ENCODE measurements at regions not wholly inside any gene's neighbourhood (a gene's known extent, or its start where the extent isn't known, plus 50 kb on each side); places are given as distances from the start of the nearest gene placed in this dataset.
A peak's percentile ranks its signal among the peaks of the same experiment; 100 is the strongest.
"Not testable (repeated sequence)": the region's sequence is repeated elsewhere in the genome, so short reads cannot be mapped to it uniquely, and the experiment has no call there.

DNA sequence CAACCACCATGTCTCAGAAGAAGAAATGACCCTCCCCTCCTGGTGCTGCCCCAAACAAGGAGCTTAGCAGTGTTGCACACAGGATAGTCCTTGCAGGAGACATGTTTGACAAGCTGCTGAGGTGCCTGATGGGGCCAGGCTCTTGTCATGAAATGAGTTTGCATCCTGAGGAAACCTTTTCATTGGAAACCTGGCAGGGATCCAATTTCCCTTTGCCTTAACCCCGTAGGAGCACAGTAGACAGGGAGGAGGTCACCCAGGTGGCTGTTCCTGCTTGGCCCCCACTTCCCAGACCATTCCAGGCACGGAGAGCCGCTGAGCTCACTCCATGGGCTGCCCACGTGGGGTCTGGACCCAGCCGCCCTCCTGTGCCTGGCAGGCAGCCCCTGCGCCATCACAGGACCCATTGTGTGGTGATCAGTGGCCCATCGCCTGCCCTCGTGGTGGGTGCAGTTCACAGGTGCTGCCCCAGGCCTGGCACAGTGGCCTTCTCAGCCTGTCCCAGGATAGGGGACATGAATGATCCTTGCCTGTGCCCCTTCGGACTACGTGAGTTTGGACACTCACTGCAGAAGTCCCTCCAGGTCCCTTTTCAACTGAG lies 247.4 kb downstream of the CCDC74A start:
- H3K79me2 ChIP-seq (ENCODE audit: low read length); H3K9me2 ChIP-seq (replicated peaks; ENCODE audit: insufficient read depth, low read length); H3K4me2 ChIP-seq (ENCODE audit: low read depth, low read length); H2AFZ ChIP-seq (ENCODE audit: low read length); H3K9ac ChIP-seq (ENCODE audit: low read length); H3K4me1 ChIP-seq (ENCODE audit: low read length); H3F3A ChIP-seq (ENCODE audit: insufficient read depth, low read length); H4K20me1 ChIP-seq (ENCODE audit: insufficient read depth, low read length); H3K27ac ChIP-seq (ENCODE audit: low read length); H3K9me3 ChIP-seq (replicated peaks; ENCODE audit: insufficient read depth, low read length); H3K27me3 ChIP-seq (replicated peaks; ENCODE audit: insufficient read depth, low read length); H3K36me3 ChIP-seq (replicated peaks; ENCODE audit: insufficient read depth, low read length); H3K4me3 ChIP-seq (ENCODE audit: low read length); DNase-seq: not testable (repeated sequence)

DNA sequence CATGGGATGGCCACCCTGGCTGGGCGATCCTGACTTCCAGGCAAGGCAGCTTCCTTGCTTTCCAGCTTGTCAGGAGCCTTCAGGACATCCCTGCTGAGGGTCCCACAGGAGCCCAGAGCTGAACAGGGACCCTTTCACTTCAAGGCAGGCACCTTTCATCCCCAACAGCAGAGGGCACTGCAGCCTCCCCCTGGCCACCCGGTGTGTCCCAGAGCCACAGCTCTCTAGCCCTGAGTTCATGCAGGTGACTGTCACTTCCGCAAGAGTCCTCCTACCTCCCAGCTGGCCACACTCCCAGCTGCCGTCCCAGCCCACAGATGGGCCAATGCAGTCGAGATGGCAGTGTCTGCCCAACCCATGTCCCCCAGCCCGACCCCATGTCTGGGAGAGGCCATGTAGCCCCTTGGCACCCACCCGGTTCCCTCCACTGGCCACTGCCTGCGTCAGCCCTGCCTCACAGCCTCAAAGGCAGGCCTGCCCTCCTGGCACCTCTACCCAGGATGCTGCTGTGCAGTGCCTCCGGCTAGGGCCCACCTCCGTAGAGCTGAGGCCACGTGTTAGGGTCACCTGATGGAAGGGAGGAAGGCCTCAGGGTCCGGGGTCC lies 248.3 kb downstream of the CCDC74A start:
- H3K79me2 ChIP-seq (ENCODE audit: low read length); H3K4me3 ChIP-seq (ENCODE audit: low read length); H4K20me1 ChIP-seq (ENCODE audit: insufficient read depth, low read length); H3K9me2 ChIP-seq (replicated peaks; ENCODE audit: insufficient read depth, low read length); H3K4me2 ChIP-seq (ENCODE audit: low read depth, low read length); H3K9ac ChIP-seq (ENCODE audit: low read length); H3F3A ChIP-seq (ENCODE audit: insufficient read depth, low read length); H3K27ac ChIP-seq (ENCODE audit: low read length); H3K4me1 ChIP-seq (ENCODE audit: low read length); H3K9me3 ChIP-seq (replicated peaks; ENCODE audit: insufficient read depth, low read length); H3K27me3 ChIP-seq (replicated peaks; ENCODE audit: insufficient read depth, low read length); H3K36me3 ChIP-seq (replicated peaks; ENCODE audit: insufficient read depth, low read length); DNase-seq; H2AFZ ChIP-seq (ENCODE audit: low read length): not testable (repeated sequence)

DNA sequence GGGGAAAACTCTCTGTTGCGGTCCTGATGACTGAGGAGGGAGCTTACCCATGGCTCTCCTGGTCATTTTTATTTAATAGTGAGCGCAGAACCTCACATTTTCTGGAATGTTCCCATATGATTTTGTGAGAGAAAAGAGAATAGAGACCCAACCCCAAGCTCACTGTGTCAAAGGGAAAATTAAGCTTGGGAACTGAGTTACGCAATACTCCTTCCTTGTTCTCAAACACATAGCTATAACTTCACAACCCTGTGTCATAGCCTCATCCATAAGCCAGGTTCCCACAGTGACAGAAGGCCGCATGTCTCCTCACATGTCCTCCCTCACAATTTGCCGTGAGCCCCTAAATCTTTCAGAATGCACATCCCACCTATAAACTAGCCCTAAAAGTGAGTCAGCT lies 252.8 kb downstream of the CCDC74A start:
- H4K20me1 ChIP-seq (ENCODE audit: insufficient read depth, low read length); H3K36me3 ChIP-seq (replicated peaks; ENCODE audit: insufficient read depth, low read length); H3K27me3 ChIP-seq (replicated peaks; ENCODE audit: insufficient read depth, low read length); H2AFZ ChIP-seq (ENCODE audit: low read length); H3K4me3 ChIP-seq (ENCODE audit: low read length); H3K4me2 ChIP-seq (ENCODE audit: low read depth, low read length); DNase-seq; H3F3A ChIP-seq (ENCODE audit: insufficient read depth, low read length); H3K27ac ChIP-seq (ENCODE audit: low read length); H3K4me1 ChIP-seq (ENCODE audit: low read length); H3K9me2 ChIP-seq (replicated peaks; ENCODE audit: insufficient read depth, low read length); H3K79me2 ChIP-seq (ENCODE audit: low read length); H3K9me3 ChIP-seq (replicated peaks; ENCODE audit: insufficient read depth, low read length); H3K9ac ChIP-seq (ENCODE audit: low read length): not testable (repeated sequence)

DNA sequence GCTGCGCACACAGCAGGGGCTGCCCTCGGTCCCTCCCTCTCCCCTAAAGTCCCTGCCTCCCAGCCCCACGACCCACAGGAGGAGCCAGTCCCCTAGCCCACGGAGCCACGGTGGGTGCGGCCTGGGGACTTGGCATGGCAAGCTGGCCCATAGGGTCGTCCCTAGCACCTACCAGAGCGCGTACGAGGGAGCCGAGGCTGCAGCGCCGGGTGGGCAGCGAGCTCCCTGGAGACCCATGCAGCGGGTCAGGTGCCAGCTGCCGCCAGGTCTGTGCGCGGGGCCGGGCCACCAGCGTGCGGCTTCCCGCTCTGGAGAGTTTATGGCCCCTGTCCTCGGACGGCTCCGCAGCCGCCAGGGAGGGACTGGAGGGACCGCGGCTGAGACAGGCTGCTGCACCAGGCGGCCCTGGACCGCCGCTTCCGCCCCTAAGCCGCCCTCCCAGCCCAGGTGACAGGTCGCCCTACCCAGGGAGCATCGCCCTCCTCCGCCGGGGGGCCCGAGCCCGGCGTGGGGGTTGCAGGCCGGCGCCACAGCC lies 273.6 kb downstream of the CCDC74A start:
- no peak overlapping the region for H3K4me3 ChIP-seq (ENCODE audit: low read length)
- no peaks in the 10 kb centered on the region for H3K4me1 ChIP-seq (ENCODE audit: low read length)
- H3K9me2 ChIP-seq (replicated peaks; ENCODE audit: insufficient read depth, low read length): no peaks in the 10 kb centered on the region
- H3K79me2 ChIP-seq (ENCODE audit: low read length): no peaks in the 10 kb centered on the region
- no peaks in the 10 kb centered on the region for H4K20me1 ChIP-seq (ENCODE audit: insufficient read depth, low read length)
- H3K9me3 ChIP-seq (replicated peaks; ENCODE audit: insufficient read depth, low read length): no peaks in the 10 kb centered on the region
- TF ChIP-seq, protein P1, sequence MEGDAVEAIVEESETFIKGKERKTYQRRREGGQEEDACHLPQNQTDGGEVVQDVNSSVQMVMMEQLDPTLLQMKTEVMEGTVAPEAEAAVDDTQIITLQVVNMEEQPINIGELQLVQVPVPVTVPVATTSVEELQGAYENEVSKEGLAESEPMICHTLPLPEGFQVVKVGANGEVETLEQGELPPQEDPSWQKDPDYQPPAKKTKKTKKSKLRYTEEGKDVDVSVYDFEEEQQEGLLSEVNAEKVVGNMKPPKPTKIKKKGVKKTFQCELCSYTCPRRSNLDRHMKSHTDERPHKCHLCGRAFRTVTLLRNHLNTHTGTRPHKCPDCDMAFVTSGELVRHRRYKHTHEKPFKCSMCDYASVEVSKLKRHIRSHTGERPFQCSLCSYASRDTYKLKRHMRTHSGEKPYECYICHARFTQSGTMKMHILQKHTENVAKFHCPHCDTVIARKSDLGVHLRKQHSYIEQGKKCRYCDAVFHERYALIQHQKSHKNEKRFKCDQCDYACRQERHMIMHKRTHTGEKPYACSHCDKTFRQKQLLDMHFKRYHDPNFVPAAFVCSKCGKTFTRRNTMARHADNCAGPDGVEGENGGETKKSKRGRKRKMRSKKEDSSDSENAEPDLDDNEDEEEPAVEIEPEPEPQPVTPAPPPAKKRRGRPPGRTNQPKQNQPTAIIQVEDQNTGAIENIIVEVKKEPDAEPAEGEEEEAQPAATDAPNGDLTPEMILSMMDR (IDR thresholded peaks at IDR 0.05; ENCODE audit: low read length): no peak
- no peak for TF ChIP-seq EZH2phosphoT487 (IDR thresholded peaks at IDR 0.05; ENCODE audit: low read length)
- TF ChIP-seq EZH2 (optimal IDR thresholded peaks at IDR 0.05; ENCODE audit: low read depth, low read length): no peak
- peak overlapping the region; percentile 66; the same call in 1 of the 2 replicates for H3K4me2 ChIP-seq (ENCODE audit: low read depth, low read length)
- H3F3A ChIP-seq (ENCODE audit: insufficient read depth, low read length): no peaks in the 10 kb centered on the region
- no peak overlapping the region for H3K9ac ChIP-seq (ENCODE audit: low read length)
- DNase-seq: no peak
- H3K36me3 ChIP-seq (replicated peaks; ENCODE audit: insufficient read depth, low read length): no peaks in the 10 kb centered on the region
- H3K27me3 ChIP-seq (replicated peaks; ENCODE audit: insufficient read depth, low read length): no peaks in the 10 kb centered on the region
- no peak overlapping the region for H3K27ac ChIP-seq (ENCODE audit: low read length)
- no peak overlapping the region for H2AFZ ChIP-seq (ENCODE audit: low read length)

All from MM.1S (cell line).